A673 (cell line): ENCODE measurements at regions not wholly inside any gene's neighbourhood (a gene's known extent, or its start where the extent isn't known, plus 50 kb on each side); places are given as distances from the start of the nearest gene placed in this dataset.

Experiments
- BruUV-seq: library from RNA; stranded (reverse); fragments of 400-500 nt; replicated peaks from 2 replicates; lab custom pipeline; 2021; lab: Mats Ljungman, UMichigan
- CTCF ChIA-PET: fragments of 300-600 bp; sonication (Branson Sonifier 250); formaldehyde crosslinking; loops from one replicate; lab custom pipeline; 2022; ENCODE audit warnings: antibody characterized with exemption; lab: Charles Lee
- POLR2A ChIA-PET: fragments of 300-600 bp; sonication (Branson Sonifier 250); formaldehyde crosslinking; loops from one replicate; lab custom pipeline; 2022; ENCODE audit warnings: antibody characterized with exemption; ENCODE audit not compliant: low non-redundant PET; lab: Charles Lee
- DNase-seq: peaks from one replicate; pipeline ENCODE4 v3.0.0-alpha.2; 2015; ENCODE audit warnings: low spot score
- H3K27ac ChIP-seq: fragments of 200-600 bp; sonication (generic); 2 replicates; pipeline ENCODE4 v1.5.1; 2016; ENCODE audit warnings: mixed run types, low read depth, mild to moderate bottlenecking, mixed read lengths, antibody characterized with exemption, low read length; ENCODE audit not compliant: poor library complexity, severe bottlenecking
- H3K27me3 ChIP-seq: fragments of 200-600 bp; sonication (generic); replicated peaks from 2 replicates; pipeline ENCODE4 v1.6.1; 2017; ENCODE audit warnings: mixed run types, low read depth, mild to moderate bottlenecking, mixed read lengths, antibody characterized with exemption, low read length; ENCODE audit not compliant: insufficient read depth, poor library complexity
- H3K36me3 ChIP-seq: fragments of 200-600 bp; sonication (generic); 2 replicates; pipeline ENCODE4 v1.6.1; 2016; ENCODE audit warnings: mixed run types, mild to moderate bottlenecking, mixed read lengths, antibody characterized with exemption, low read length; ENCODE audit not compliant: insufficient read depth, poor library complexity, severe bottlenecking
- H3K4me1 ChIP-seq: fragments of 200-600 bp; sonication (generic); 2 replicates; pipeline ENCODE4 v1.6.1; 2017; ENCODE audit warnings: mixed run types, mild to moderate bottlenecking, mixed read lengths, antibody characterized with exemption, low read length; ENCODE audit not compliant: insufficient read depth, poor library complexity, severe bottlenecking
- H3K4me3 ChIP-seq: fragments of 200-600 bp; sonication (generic); 2 replicates; pipeline ENCODE4 v1.5.1; 2016; ENCODE audit warnings: low read depth, mixed run types, mild to moderate bottlenecking, mixed read lengths, low read length; ENCODE audit not compliant: poor library complexity, severe bottlenecking
- H3K9me3 ChIP-seq: fragments of 200-600 bp; sonication (generic); 2 replicates; pipeline ENCODE4 v1.6.1; 2016; ENCODE audit warnings: mixed run types, low read depth, mild to moderate bottlenecking, mixed read lengths, antibody characterized with exemption, low read length; ENCODE audit not compliant: poor library complexity, severe bottlenecking
- CTCF ChIP-seq: fragments of 300-800, 200-600 bp; sonication (generic); conservative IDR thresholded peaks from 2 replicates; pipeline ENCODE4 v1.5.1; 2017; ENCODE audit warnings: low read depth, mild to moderate bottlenecking, antibody characterized with exemption, low read length, moderate library complexity, mixed read lengths
- EZH2 ChIP-seq: fragments of 200-600 bp; sonication (generic); IDR thresholded peaks from 2 replicates; pipeline ENCODE4 v1.6.1; 2017; ENCODE audit warnings: borderline replicate concordance, low read depth, mild to moderate bottlenecking, mixed read lengths, antibody characterized with exemption, low read length; ENCODE audit not compliant: poor library complexity, severe bottlenecking
- intact Hi-C: fragments of 100-400 bp; cut with micrococcal nuclease; formaldehyde crosslinking; loops from one replicate; pipeline ENCODE4 v1.10.0; 2022; ENCODE audit not compliant: unreplicated experiment

GRCh38 chr4:3354455-3354811 is 61.6 kb downstream of the RGS12 start:
- H3K27ac ChIP-seq: no peak overlapping the region
- no peaks in the 10 kb centered on the region for H3K27me3 ChIP-seq
- no peak overlapping the region for H3K4me3 ChIP-seq
- intact Hi-C loops: no loop called here
- ChIA-PET POLR2A (no interaction called here), CTCF (interaction anchor here (1.7 kb wide), 1 partner anchor 8 kb away, joined by 4 read pairs; no protein-coding TSS in a partner anchor)
- peaks cover 4% of the 10 kb centered on the region for H3K4me1 ChIP-seq
- no TSS peak for BruUV-seq
- H3K36me3 ChIP-seq: no peaks in the 10 kb centered on the region
- TF ChIP-seq CTCF: no peak
- peaks cover 10% of the 10 kb centered on the region for H3K9me3 ChIP-seq
- DNase-seq: no peak

- Histone ChIP-seq H3K36me3 (no peaks in the 10 kb centered on the region), H3K4me1 (peaks cover 4% of the 10 kb centered on the region), H3K27ac (no peak overlapping the region), H3K27me3 (no peaks in the 10 kb centered on the region), H3K4me3 (no peak overlapping the region), H3K9me3 (peaks cover 10% of the 10 kb centered on the region)
- no peak for TF ChIP-seq EZH2
- TF ChIP-seq CTCF: no peak
- POLR2A ChIA-PET: no interaction called here
- CTCF ChIA-PET: interaction anchor here (0.6 to 1.7 kb wide), 2 partner anchors 9 to 88 kb away, joined by 4 to 5 read pairs; no protein-coding TSS in a partner anchor
- intact Hi-C loops: no loop called here
- no TSS peak for BruUV-seq
- DNase-seq: no peak
These were observed 62.5 kb downstream of the RGS12 start for GRCh38 chr4:3355266-3355748.

- Histone ChIP-seq H3K4me1 (peaks cover 4% of the 10 kb centered on the region), H3K4me3 (no peak overlapping the region), H3K36me3 (no peaks in the 10 kb centered on the region), H3K9me3 (peaks cover 10% of the 10 kb centered on the region), H3K27me3 (no peaks in the 10 kb centered on the region), H3K27ac (no peak overlapping the region)
- TF ChIP-seq EZH2: no peak
- TF ChIP-seq CTCF: no peak
- CTCF ChIA-PET: no interaction called here
- POLR2A ChIA-PET: no interaction called here
- BruUV-seq: no TSS peak
- DNase-seq: no peak
- intact Hi-C loops: no loop called here
These were observed 65.8 kb downstream of the RGS12 start for GRCh38 chr4:3358656-3359055.
